ENCODE measurements at regions not wholly inside any gene's neighbourhood (a gene's known extent, or its start where the extent isn't known, plus 50 kb on each side); places are given as distances from the start of the nearest gene placed in this dataset.

DNA sequence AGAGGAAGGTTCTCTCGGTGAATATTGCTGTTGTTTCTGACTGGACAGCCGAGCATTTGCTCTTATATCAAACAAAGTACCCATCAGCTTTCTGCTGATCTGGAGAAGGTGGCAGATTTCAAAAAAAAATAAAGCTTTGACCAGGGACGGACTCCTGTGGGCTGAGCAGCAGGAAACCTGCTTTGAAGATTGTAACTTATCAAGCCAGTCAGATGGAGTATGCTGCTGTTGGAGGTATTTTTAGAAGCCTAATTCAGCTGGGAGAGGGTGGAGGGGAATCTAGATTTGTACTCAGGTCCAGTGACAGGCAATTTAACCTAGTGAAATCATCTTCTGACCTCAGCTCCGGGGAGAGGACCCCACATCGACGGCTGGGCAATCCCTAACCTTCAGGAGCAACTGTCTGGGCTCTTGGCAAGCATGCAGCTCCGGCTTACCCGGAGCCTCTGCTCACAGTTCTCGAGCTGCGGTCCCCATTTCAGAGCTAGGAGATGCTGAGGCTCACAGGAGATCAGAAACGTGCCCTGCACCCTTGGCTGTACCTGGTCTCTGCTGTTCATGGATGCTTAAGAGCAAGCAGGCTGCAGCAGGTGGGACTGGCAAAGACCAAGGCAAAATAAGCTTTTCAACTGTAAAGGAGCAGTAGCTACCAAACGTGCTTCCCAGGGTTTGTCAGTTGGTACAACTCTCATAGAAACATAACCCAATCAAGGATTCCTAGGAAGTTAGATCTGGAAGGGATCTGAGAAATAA, 89.3 kb upstream of the ST8SIA2 start:
- no peak for DNase-seq

DNA sequence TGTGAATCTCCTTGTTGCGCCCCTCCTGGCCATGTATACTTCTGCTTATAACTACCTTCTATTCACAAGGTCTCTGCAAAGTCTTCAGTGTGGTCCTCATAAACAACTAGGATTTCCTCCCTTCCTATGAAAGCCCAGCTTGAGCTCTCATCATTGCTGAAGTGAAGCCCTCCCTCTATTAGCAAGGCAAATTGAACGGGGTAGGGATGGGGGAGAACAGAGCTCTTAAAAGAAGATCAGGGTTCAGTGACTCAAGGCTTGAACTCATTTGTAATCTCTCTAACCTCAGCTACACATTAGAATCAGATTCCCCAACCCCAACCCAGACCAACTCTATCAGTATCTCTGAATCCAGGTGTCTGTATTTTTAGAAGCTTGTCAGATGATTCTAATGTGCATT, 88.3 kb upstream of the ST8SIA2 start:
- DNase-seq: no peak

DNA sequence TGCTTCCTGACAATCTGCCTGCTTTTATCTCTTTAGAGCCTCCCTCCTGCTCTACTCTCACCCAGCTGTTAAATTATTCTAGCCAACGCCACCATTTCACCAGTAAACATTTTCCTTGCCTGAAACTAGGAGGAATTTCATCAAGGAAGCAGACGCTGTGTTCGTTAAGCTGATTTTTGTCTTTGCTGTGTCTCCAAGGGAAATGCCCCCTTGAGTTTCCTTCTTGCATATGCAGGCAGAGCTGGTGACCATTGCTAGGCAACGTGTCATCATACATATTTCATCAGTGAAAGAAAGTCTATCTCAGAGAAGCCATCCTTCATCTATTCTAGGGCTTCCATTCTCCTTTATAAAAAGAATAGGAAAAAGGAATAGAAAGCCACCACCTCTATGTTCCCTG, 87.0 kb upstream of the ST8SIA2 start:
- DNase-seq: peak in 1 of 51 donors; percentile 15

DNA sequence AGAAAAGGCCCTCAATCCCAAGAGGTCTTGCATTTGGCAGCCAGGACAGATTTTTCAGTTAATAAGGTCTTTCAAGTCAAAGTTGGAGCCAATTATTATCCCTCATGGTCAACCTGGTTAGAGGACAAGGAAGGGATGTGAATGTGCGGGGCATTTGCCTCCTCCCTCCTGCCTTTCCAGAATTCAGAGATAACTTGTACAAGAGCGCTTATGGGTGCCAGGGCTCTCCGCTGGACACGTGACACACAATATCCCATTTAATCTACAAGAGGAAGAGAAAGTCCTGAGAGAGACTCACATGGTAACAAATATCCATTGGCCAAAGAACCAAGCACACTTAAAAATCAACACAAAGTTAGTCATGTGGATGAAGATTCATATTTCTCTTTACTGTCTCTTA, 78.5 kb upstream of the ST8SIA2 start:
- DNase-seq: no peak

- DNase-seq: no peak
Measured at GRCh38 chr15:92315595-92316211, 78.0 kb upstream of the ST8SIA2 start.

- DNase-seq: no peak
Measured at GRCh38 chr15:92316586-92317295, 76.9 kb upstream of the ST8SIA2 start.

GRCh38 chr15:92320012-92320699, 73.5 kb upstream of the ST8SIA2 start:
- no peak for DNase-seq

DNA sequence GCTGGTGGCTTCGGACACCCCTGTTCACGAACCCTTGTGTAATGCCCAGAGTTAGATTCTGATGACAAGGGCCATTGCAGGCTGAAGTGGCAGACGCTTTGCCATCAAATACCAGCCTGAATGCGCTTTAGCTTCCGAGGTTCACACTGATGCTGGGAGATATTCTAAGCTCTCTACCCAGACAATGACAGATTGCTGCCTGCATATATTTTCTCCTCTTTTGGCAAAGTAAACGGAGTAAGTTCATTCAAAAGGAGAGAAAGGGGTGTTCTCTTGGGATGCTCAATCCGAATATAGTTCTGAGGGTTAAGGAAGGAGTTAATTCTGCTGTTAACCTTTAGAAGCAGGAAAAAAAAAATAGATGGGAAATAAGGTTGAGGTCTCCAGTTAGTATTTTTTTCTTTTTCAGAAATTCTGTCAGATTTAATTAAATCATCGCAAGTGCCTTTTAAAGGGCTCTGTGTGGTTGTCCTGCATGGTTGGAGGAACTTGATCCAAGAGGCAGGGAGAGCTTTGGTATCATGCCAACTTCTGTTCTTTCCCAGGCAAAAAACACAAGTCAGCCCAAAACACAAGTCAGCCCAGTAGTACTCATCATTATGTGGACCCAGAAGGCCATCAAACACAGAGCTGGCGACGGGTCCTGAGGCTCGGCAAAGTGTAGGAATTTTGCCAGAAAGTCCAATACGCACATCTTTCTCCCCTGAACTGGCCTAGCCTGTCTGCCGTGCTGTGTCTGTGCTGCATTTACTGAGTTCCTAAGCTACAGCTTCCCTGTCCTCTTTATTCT, 70.9 kb upstream of the ST8SIA2 start:
- peak in 22 of 51 donors; percentile 1 to 49 (median 16) for DNase-seq

GRCh38 chr15:92323525-92323924, 70.2 kb upstream of the ST8SIA2 start:
- no peak for DNase-seq

- no peak for DNase-seq
Measured at GRCh38 chr15:92324101-92324963, 69.3 kb upstream of the ST8SIA2 start.

- DNase-seq: no peak
Measured at GRCh38 chr15:92326236-92326635, 67.4 kb upstream of the ST8SIA2 start.

- peak in 1 of 51 donors; percentile 42 for DNase-seq
Measured at GRCh38 chr15:92327033-92327432, 66.6 kb upstream of the ST8SIA2 start.

DNA sequence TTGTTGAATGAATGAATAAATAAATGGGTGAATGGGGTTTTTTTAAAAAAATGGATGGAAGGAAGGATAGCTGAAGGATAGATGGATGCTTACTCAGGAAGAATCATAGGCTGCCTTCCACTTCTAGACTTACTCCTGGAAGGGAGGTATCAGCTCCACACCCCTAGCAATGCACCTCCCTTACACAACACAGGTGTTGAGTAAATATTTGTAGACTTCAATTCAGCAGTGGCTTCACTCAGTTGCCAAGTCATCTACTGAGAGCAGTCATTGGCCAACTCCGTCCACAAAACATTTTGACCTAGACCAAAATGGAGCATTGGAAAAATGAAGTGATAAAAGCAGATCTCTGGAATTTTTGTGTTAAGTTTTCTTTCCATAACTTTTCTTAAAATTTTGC, 65.5 kb upstream of the ST8SIA2 start:
- no peak for DNase-seq

DNA sequence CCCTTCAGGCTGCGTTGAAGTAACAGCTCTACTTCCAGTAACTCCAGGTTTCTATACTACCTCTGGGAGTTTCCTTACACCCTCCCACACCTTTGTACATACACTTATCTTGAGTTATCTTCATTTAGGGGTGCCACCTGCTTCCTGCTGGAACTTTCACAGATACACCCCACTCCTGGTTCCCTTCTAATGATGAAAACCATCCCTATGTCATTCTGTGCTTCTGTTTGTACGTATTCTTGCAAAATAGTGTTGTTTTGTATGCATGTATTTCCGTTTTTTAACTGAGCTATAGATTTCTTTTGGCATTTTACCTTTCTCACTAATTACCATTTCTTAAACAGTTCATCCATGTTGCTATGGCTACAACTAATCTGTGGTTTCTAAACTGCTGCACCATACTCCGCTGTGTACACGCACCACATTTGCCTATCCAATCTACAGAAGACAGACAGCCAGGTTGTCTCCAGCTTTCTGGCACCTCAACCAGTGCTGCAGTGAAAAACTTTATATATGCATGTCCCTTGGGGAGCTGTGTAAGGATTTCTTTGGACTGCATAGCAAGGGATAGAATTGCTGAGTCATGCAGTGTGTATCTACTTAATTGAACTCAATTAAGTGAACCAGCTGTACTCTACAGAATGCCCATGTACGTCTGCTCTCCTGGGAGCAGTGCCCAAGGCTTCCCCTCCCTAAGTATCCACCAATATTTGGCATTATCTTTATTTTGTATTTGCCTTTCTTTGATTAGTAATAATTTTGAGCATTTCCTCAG, 61.4 kb upstream of the ST8SIA2 start:
- no peak for DNase-seq

DNA sequence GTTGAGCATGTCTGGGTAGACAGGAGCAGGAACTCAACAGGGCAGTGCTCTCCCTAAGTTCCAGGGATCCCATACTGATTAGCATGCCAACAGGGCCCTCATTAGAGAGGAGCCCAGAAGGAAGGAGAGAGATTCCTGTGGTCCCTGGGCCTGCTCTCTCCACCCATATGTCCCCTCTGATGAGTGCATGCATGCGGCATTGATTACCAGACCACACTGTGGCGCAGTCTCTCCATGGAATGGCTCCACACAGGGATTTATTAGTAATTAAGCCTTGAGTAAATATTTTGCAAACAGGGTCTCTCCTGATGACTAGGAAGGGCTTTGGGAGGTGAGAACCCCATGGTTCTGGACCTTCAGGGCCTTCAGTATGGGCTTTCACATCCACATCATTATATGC, 60.0 kb upstream of the ST8SIA2 start:
- DNase-seq: no peak

GRCh38 chr15:92336419-92336987, 57.2 kb upstream of the ST8SIA2 start:
- no peak for DNase-seq

GRCh38 chr15:92339361-92339760, 54.3 kb upstream of the ST8SIA2 start:
- no peak for DNase-seq
